HG03354 (cell line): ENCODE measurements at regions not wholly inside any gene's neighbourhood (a gene's known extent, or its start where the extent isn't known, plus 50 kb on each side); places are given as distances from the start of the nearest gene placed in this dataset.

Source experiments
- ATAC-seq: cut with Tn5 transposase; IDR thresholded peaks from one replicate; pipeline ENCODE4 v1.9.1; 2021; ENCODE audit warnings: mild to moderate bottlenecking; ENCODE audit not compliant: unreplicated experiment, poor library complexity, severe bottlenecking

GRCh38 chr4:156710365-156711192 is 261.0 kb downstream of the PDGFC start:
- no peak for ATAC-seq

GRCh38 chr4:156705311-156705710 is 266.3 kb downstream of the PDGFC start:
- ATAC-seq = no peak

GRCh38 chr4:156695163-156695562 is 276.4 kb downstream of the PDGFC start:
- ATAC-seq = no peak

GRCh38 chr4:156694413-156694812 is 277.2 kb downstream of the PDGFC start:
- no peak for ATAC-seq

GRCh38 chr4:156693557-156693956 is 278.0 kb downstream of the PDGFC start:
- ATAC-seq = no peak

- no peak for ATAC-seq
Observed at GRCh38 chr4:156692016-156692415, 279.6 kb downstream of the PDGFC start.

GRCh38 chr4:156690572-156690971 is 281.0 kb downstream of the PDGFC start:
- no peak for ATAC-seq

- ATAC-seq = no peak
Observed at GRCh38 chr4:156686120-156686519, 285.5 kb downstream of the PDGFC start.

GRCh38 chr4:156685308-156685707 is 286.3 kb downstream of the PDGFC start:
- ATAC-seq = no peak

- ATAC-seq = no peak
Observed at GRCh38 chr4:156677656-156678055, 293.9 kb downstream of the PDGFC start.

GRCh38 chr4:156677131-156677531 is 294.5 kb downstream of the PDGFC start:
- ATAC-seq = no peak

- no peak for ATAC-seq
Observed at GRCh38 chr4:156676116-156676851, 295.3 kb downstream of the PDGFC start.

GRCh38 chr4:156673483-156673882 is 298.1 kb downstream of the PDGFC start:
- ATAC-seq = no peak

- no peak for ATAC-seq
Observed at GRCh38 chr4:156672492-156673305, 298.9 kb downstream of the PDGFC start.

- no peak for ATAC-seq
Observed at GRCh38 chr4:156665780-156666366, 305.7 kb downstream of the PDGFC start.

GRCh38 chr4:156663663-156664062 is 307.9 kb downstream of the PDGFC start:
- no peak for ATAC-seq

GRCh38 chr4:156662921-156663320 is 308.7 kb downstream of the PDGFC start:
- ATAC-seq = no peak

GRCh38 chr4:156661555-156661954 is 310.0 kb downstream of the PDGFC start:
- no peak for ATAC-seq

- no peak for ATAC-seq
Observed at GRCh38 chr4:156660465-156660864, 311.1 kb downstream of the PDGFC start.

GRCh38 chr4:156659983-156660382 is 311.6 kb downstream of the PDGFC start:
- no peak for ATAC-seq
